AG09319 (cell line): ENCODE measurements at regions not wholly inside any gene's neighbourhood (a gene's known extent, or its start where the extent isn't known, plus 50 kb on each side); places are given as distances from the start of the nearest gene placed in this dataset.

Experiments
- DNase-seq: peaks from one replicate; pipeline ENCODE4 v3.0.0-alpha.2; 2010; ENCODE audit warnings: low read depth; ENCODE audit errors: extremely low read depth
- TF ChIP-seq, protein P1 (sequence below): IDR thresholded peaks from 2 replicates; pipeline ENCODE4 v1.5.1; 2011; ENCODE audit warnings: low read depth, mild to moderate bottlenecking, inconsistent platforms, low read length, moderate library complexity

DNA sequence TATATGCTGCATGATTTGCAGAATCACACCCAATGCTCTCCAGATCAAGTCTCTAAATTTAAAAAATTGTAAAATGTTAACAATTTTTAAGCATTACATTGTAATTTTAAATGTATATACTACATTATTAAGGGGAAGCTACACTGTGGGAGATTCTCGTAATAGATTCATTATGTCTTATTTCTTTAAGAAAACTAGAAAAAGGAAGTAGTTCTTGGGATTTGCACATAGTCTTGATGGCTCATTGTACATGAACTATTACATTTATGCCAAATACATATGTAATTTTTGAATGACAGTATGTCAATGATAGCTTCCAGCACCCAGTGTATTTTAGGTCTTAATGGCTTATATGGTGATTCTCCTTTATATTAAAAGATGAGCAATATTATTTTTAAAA lies 250.3 kb downstream of the PTPRC start:
- TF ChIP-seq, protein P1, sequence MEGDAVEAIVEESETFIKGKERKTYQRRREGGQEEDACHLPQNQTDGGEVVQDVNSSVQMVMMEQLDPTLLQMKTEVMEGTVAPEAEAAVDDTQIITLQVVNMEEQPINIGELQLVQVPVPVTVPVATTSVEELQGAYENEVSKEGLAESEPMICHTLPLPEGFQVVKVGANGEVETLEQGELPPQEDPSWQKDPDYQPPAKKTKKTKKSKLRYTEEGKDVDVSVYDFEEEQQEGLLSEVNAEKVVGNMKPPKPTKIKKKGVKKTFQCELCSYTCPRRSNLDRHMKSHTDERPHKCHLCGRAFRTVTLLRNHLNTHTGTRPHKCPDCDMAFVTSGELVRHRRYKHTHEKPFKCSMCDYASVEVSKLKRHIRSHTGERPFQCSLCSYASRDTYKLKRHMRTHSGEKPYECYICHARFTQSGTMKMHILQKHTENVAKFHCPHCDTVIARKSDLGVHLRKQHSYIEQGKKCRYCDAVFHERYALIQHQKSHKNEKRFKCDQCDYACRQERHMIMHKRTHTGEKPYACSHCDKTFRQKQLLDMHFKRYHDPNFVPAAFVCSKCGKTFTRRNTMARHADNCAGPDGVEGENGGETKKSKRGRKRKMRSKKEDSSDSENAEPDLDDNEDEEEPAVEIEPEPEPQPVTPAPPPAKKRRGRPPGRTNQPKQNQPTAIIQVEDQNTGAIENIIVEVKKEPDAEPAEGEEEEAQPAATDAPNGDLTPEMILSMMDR: no peak
- no peak for DNase-seq

DNA sequence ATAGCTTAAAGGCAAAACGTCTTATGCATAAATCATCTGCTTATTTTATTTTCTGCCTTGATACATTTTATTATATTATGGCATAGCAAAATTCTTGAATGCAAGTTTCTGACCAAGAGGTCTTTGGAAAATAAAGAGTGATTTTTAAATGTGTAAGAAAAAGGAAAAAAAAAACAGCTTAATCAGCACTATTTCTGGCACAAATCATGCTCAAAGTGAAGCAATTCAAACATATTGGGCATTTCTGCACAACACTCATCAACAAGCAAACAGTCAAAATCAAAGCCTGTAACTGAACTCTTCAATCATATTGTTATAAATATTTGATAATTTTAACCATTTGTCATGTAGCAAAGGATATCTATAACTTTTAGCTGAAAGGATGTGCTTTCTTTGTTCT lies 250.9 kb downstream of the PTPRC start:
- TF ChIP-seq, protein P1: no peak
- no peak for DNase-seq

DNA sequence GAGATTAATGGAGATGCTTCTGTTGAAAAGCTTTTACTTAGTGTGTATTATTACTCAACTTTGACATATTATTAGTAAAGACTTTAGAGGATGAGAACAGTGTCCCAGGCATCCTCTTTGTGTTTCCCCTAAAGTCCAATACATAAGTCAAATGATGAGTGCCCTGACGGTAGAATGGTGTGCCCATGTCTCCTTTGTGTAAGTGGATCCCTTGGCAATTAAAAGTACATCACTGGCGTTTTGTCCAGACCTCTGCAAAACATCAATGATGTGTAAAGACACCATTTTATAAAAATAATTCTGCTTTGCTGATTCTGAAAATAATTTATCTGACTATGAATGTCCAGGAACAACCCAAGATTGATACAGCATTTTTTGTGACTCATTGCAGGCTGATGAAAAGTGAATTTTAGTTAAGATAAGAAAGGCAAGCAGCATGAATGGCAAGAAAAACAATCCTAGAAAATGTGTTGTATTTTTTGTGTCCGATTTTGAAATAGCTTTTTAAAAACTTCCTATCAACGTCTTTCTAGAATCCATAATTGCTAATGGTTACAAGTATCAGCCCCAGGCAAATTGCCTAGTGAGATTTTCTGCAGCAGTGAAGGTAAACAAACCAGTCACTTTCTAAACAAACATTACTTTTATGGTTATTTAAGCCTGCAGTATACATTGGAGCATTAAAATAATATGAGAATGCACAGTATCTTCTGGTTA lies 251.5 kb downstream of the PTPRC start:
- DNase-seq: no peak

DNA sequence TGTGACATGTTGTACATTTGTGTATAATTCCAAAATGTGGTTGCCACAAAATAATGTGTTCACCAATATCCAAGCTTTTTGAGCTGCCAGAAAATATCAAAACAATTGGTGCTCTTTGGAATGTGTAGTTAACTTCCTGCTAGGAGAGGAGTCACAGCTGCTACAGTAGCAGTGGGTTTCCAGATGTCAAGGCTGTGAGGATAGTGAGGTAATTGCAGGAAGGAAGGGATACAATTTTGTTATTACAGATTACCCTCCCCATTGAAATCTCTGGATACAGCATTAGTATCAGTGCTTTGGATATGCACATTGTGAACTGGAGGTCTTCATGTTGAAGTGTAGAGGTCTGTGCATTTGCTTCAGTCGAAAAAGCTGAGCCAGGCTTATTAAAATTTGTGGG lies 253.2 kb downstream of the PTPRC start:
- TF ChIP-seq, protein P1: no peak
- no peak for DNase-seq

More for the DNA sequence above, 251.5 kb downstream of the PTPRC start:
- TF ChIP-seq, protein P1: no peak

DNA sequence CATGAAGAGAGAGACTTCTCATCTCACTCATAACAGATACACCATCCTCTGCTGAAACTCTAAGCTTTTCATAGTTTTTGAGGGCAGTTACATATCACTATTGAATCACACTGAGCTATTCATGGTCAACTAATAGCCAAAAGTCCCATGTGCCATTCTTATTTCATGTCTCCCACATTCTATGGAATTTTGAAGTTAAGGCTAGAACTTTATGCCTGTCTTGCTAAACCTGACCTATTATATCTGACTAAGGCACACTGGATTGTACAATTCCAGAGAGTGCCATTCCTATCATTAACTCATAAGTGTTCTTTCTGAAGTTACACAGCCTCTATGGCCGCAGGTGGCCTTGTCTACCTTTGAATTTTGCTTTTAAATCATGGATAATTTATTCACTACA lies 254.3 kb downstream of the PTPRC start:
- no peak for DNase-seq
- TF ChIP-seq, protein P1: no peak

DNA sequence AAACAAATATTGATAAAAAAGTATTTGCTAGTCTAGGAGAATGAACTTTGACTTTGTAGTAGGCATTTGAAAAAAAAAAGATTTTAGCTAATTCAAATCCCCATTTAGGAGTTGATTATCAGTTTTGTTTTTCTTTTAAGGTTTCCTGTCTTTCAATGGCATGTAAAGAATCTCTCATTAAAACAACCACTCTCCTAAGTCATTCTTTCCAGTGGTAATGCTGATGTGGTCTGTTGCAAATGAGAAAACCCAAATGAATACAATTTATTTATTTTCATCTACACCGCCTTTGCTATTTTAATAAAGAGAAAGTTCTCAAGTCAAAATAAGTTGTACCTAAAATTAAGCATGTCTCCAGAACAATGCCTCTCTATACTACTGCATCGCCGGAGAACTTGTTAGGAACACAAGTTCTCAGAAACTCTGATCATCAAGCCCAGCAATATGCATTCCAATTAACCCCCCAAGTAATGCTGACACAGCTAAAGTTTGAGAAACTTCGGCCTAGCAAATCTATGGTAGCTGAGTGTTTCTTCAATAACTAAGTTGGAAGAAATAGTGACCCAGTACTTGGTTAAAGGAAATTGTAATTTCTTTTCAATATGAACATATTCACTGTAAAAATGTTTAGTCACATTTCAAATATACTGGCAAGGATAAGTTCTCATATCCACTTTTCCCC lies 255.1 kb downstream of the PTPRC start:
- TF ChIP-seq, protein P1: no peak
- DNase-seq: no peak

DNA sequence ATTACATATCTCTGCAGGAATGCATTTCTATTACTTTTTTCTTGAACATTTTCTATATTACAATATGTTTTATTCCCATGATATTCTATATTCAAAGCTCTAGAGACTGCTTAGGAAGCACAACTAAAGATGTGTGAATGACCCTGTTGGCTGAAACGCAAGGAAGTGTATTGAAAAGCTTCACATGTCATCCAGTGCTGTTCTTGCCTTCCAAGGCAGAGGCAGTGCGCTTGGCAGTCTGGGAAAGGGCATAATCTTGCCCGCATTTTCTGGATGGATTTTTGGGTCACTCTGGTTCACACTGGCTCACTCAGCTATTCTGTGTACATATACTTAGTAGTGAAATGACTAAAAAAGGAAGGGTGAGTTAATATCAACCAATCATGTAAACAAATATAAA lies 262.4 kb downstream of the PTPRC start:
- TF ChIP-seq, protein P1: no peak
- no peak for DNase-seq
